ENCODE measurements at regions not wholly inside any gene's neighbourhood (a gene's known extent, or its start where the extent isn't known, plus 50 kb on each side); places are given as distances from the start of the nearest gene placed in this dataset.
A peak's percentile ranks its signal among the peaks of the same experiment; 100 is the strongest.
"Not testable (repeated sequence)": the region's sequence is repeated elsewhere in the genome, so short reads cannot be mapped to it uniquely, and the experiment has no call there.

DNA sequence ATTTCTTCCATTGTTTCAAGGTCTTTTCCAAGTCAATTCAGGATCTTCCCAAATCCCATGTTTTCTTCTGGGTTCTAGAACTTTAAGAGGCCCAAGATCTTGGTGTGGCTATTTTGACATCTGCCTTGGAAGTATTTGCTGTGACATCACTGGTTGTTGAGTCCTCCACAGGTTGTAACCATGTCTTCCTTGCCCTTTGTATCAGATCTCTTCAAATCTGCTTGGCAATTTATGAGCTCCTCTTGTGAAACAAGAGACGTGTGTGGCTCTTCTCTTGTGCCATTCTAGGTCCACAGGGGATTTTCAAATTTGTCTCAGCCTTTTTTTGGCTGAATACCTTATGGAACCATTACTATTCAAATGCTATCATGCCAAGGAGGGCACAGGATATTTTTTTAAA, 60.3 kb upstream of the KCNK2 start:
- Mint-ChIP-seq H3K4me3 (peak overlapping the region; percentile 81), H3K9me3 (peaks cover 7% of the 10 kb centered on the region; the same call in 1 of the 2 replicates), H3K36me3 (ENCODE audit: low read depth) (peaks cover 36% of the 10 kb centered on the region), H3K4me1 (ENCODE audit: low read depth) (peaks cover 84% of the 10 kb centered on the region), H3K27ac (peak overlapping the region; percentile 92), H3K27me3 (ENCODE audit: insufficient read depth) (no peaks in the 10 kb centered on the region)
- no peak for DNase-seq
- TF ChIP-seq, protein P1, sequence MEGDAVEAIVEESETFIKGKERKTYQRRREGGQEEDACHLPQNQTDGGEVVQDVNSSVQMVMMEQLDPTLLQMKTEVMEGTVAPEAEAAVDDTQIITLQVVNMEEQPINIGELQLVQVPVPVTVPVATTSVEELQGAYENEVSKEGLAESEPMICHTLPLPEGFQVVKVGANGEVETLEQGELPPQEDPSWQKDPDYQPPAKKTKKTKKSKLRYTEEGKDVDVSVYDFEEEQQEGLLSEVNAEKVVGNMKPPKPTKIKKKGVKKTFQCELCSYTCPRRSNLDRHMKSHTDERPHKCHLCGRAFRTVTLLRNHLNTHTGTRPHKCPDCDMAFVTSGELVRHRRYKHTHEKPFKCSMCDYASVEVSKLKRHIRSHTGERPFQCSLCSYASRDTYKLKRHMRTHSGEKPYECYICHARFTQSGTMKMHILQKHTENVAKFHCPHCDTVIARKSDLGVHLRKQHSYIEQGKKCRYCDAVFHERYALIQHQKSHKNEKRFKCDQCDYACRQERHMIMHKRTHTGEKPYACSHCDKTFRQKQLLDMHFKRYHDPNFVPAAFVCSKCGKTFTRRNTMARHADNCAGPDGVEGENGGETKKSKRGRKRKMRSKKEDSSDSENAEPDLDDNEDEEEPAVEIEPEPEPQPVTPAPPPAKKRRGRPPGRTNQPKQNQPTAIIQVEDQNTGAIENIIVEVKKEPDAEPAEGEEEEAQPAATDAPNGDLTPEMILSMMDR (IDR thresholded peaks at IDR 0.05) = no peak

DNA sequence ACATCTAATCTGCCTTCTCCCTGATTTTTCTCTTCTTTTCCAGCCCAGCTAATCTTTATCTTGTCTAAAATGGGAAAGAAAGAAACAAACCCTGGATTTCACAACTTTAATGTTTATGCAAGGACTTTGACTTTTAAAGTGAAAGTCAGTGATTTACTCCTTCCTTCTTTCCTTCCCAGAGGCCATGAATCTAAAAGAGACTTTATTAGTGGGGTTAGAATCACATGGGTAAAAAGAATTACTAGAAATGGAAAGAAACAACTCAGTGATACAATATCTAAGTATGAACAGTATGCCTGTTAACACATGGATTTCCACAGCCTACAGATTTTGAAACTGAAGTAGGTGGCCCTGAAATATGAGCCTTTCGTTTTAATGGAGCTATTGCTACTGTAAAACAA, 59.8 kb upstream of the KCNK2 start:
- TF ChIP-seq, protein P1 (IDR thresholded peaks at IDR 0.05) = no peak
- Mint-ChIP-seq H3K4me1 (ENCODE audit: low read depth) (peaks cover 81% of the 10 kb centered on the region), H3K27me3 (ENCODE audit: insufficient read depth) (no peaks in the 10 kb centered on the region), H3K4me3 (peak overlapping the region; percentile 81), H3K9me3 (peaks cover 7% of the 10 kb centered on the region; the same call in 1 of the 2 replicates), H3K27ac (peak overlapping the region; percentile 92), H3K36me3 (ENCODE audit: low read depth) (peaks cover 32% of the 10 kb centered on the region)
- peak; percentile 70 for DNase-seq

DNA sequence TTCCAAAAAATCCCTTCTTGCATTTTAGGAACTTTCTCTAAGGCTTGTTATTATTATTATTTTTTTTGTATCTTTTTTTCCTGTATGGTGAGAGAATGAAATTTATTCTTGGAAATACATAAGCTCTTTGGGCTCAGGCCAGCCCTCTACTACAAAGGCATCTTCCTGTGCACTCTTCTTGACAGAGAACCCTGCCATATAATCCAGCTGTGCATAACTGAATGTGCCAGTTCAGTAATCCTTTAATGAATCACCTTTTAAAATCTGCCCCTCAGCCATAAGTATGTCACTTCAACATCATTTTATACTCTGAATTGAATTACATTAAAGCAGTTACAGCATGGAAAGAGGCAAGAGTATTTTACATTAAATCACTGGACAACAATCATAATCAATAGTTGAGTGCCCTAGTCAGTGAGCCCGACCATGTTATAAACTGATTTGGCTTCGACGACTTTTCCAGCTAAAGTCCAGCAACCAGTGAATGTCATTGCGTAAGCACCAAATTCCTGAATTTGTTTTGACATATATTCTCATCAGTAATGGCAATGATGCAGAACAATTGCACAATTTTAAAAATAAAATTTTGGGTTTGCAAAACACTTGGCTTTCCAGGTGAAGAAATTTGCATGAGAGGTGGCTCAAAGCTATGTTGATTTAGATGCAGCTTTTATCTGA, 59.2 kb upstream of the KCNK2 start:
- H3K4me3 Mint-ChIP-seq = peak overlapping the region; percentile 81
- DNase-seq = no peak
- H3K9me3 Mint-ChIP-seq = peaks cover 7% of the 10 kb centered on the region; the same call in 1 of the 2 replicates
- H3K36me3 Mint-ChIP-seq (ENCODE audit: low read depth) = peaks cover 30% of the 10 kb centered on the region
- peaks cover 76% of the 10 kb centered on the region for H3K4me1 Mint-ChIP-seq (ENCODE audit: low read depth)
- TF ChIP-seq, protein P1 (IDR thresholded peaks at IDR 0.05) = no peak
- H3K27me3 Mint-ChIP-seq (ENCODE audit: insufficient read depth) = no peaks in the 10 kb centered on the region
- H3K27ac Mint-ChIP-seq = peak overlapping the region; percentile 92

DNA sequence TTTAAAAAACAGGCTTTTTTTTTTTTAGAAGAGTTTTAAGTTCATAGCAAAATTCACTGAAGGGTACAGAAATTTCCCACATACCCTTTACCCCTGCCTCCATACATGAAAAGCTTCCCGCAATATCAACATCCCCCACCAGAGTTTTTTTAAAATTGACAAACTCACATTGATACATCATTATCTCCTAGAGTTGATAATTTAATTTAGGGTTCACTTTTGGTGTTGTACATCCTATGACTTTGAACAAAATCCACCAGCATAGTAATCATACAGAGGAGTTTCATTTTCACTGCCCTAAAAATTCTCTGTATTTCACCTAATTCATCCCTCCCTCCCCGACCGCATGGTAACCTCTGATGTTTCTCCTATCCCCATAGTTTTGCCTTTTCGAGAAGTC, 53.6 kb upstream of the KCNK2 start:
- TF ChIP-seq, protein P1 (IDR thresholded peaks at IDR 0.05) = peak; percentile 17; the same call in 1 of the 2 replicates
- Mint-ChIP-seq H3K4me3 (peak overlapping the region; percentile 58; the same call in 1 of the 2 replicates), H3K9me3 (no peaks in the 10 kb centered on the region), H3K27me3 (ENCODE audit: insufficient read depth) (no peaks in the 10 kb centered on the region; the same call in 1 of the 2 replicates), H3K36me3 (ENCODE audit: low read depth) (peaks cover 44% of the 10 kb centered on the region), H3K27ac (peak overlapping the region; percentile 56; the same call in 1 of the 2 replicates), H3K4me1 (ENCODE audit: low read depth) (peaks cover 85% of the 10 kb centered on the region)
- DNase-seq = no peak

DNA sequence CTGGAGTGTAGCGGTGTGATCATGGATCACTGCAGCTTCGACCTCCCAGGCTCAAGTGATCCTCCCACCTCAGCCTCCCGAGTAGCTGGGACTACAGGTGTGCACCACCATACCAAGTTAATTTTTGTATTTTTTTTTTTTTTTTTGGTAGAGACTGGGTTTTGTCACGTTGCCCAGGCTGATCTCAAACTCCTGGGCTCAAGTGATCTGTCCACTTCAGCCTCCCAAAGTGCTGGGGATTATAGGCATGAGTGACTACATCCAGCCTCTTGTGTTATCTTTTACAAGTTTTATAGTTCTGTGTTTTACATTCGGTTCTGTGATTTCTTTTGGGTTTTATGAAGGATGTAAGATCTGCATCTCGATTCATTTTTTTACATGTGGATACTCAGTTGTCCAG, 52.0 kb upstream of the KCNK2 start:
- Mint-ChIP-seq H3K4me1 (ENCODE audit: low read depth) (peaks cover 85% of the 10 kb centered on the region), H3K4me3 (peak overlapping the region; percentile 49), H3K36me3 (ENCODE audit: low read depth) (peaks cover 53% of the 10 kb centered on the region), H3K27ac (peak overlapping the region; percentile 24; the same call in 1 of the 2 replicates)
- not testable (repeated sequence) for H3K9me3 Mint-ChIP-seq; DNase-seq; H3K27me3 Mint-ChIP-seq (ENCODE audit: insufficient read depth)

DNA sequence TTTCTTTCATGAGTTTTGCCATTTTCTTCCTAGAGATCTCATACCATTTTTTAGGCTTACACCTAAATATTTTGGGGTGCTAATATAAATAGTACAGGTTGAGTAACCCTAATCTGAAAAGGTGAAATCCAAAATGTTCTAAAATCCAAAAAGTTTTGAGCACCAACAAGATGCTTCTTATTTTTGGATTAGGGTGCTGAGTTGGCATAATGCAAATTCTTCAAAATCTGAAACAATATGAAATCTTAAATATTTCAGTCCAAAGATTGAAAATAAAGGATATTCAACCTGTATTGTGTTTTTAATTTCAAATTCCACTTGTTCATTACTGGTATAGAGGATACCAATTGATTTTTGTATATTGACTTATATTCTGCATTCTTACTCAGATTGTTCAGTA, 51.1 kb upstream of the KCNK2 start:
- no peak for DNase-seq
- no peaks in the 10 kb centered on the region; the same call in 1 of the 2 replicates for H3K27me3 Mint-ChIP-seq (ENCODE audit: insufficient read depth)

More for the DNA sequence above, 51.1 kb upstream of the KCNK2 start:
- Mint-ChIP-seq H3K36me3 (ENCODE audit: low read depth) (peaks cover 59% of the 10 kb centered on the region), H3K9me3 (no peaks in the 10 kb centered on the region), H3K27ac (no peak overlapping the region), H3K4me3 (no peak overlapping the region), H3K4me1 (ENCODE audit: low read depth) (peaks cover 83% of the 10 kb centered on the region)
- TF ChIP-seq, protein P1 (IDR thresholded peaks at IDR 0.05) = no peak
